Caco-2 (cell line): ENCODE measurements at regions not wholly inside any gene's neighbourhood (a gene's known extent, or its start where the extent isn't known, plus 50 kb on each side); places are given as distances from the start of the nearest gene placed in this dataset.
A peak's percentile ranks its signal among the peaks of the same experiment; 100 is the strongest.

Experiments used
- BruUV-seq: library from RNA; stranded (reverse); fragments of 400-500 nt; replicated peaks from 2 replicates; lab custom pipeline; 2021; lab: Mats Ljungman, UMichigan
- CTCF ChIA-PET: fragments of 300-600 bp; sonication (Branson Sonifier 250); formaldehyde crosslinking; loops from one replicate; lab custom pipeline; 2022; ENCODE audit warnings: antibody characterized with exemption; lab: Charles Lee
- POLR2A ChIA-PET: fragments of 300-600 bp; sonication (Branson Sonifier 250); formaldehyde crosslinking; loops from one replicate; lab custom pipeline; 2022; ENCODE audit warnings: antibody characterized with exemption; lab: Charles Lee
- DNase-seq, 2 experiments: peaks; one replicate each; pipeline versions ENCODE4 v3.0.0 to v3.0.0-alpha.2; 2020 to 2022
- H3K27me3 ChIP-seq: replicated peaks from 2 replicates; pipeline ENCODE4 v1.6.0; 2011; ENCODE audit warnings: low read length; ENCODE audit not compliant: control insufficient read depth, insufficient read depth
- H3K36me3 ChIP-seq: 2 replicates; pipeline ENCODE4 v1.5.1; 2011; ENCODE audit warnings: low read length; ENCODE audit not compliant: control insufficient read depth, insufficient read depth
- H3K4me1 ChIP-seq: fragments of 250-450 bp; sonication (Bioruptor Pico); 2 replicates; pipeline ENCODE4 v1.5.1; 2020; ENCODE audit warnings: mild to moderate bottlenecking
- H3K4me3 ChIP-seq: 2 replicates; pipeline ENCODE4 v1.5.1; 2011; ENCODE audit warnings: low read depth, mild to moderate bottlenecking, control low read depth, low read length
- H3K9me3 ChIP-seq: fragments of 250-450 bp; sonication (Bioruptor Pico); 2 replicates; pipeline ENCODE4 v1.5.1; 2020; ENCODE audit warnings: mild to moderate bottlenecking, moderate library complexity
- H3K27ac Mint-ChIP-seq: one replicate; pipeline ENCODE4 v1.8.0; 2022; ENCODE audit warnings: mixed read lengths; ENCODE audit not compliant: unreplicated experiment
- H3K27me3 Mint-ChIP-seq: one replicate; pipeline ENCODE4 v1.8.0; 2022; ENCODE audit warnings: mixed read lengths; ENCODE audit not compliant: insufficient read depth, unreplicated experiment
- H3K36me3 Mint-ChIP-seq: one replicate; pipeline ENCODE4 v1.8.0; 2022; ENCODE audit warnings: mild to moderate bottlenecking, mixed read lengths; ENCODE audit not compliant: insufficient read depth, unreplicated experiment
- H3K4me1 Mint-ChIP-seq: one replicate; pipeline ENCODE4 v1.8.0; 2022; ENCODE audit warnings: low read depth, mixed read lengths; ENCODE audit not compliant: unreplicated experiment
- H3K4me3 Mint-ChIP-seq: one replicate; pipeline ENCODE4 v1.8.0; 2022; ENCODE audit warnings: mild to moderate bottlenecking, moderate library complexity, mixed read lengths; ENCODE audit not compliant: unreplicated experiment
- H3K9me3 Mint-ChIP-seq: one replicate; pipeline ENCODE4 v1.8.0; 2022; ENCODE audit warnings: mixed read lengths; ENCODE audit not compliant: unreplicated experiment
- CTCF ChIP-seq, 2 experiments: fragments of 200-600 bp in 1 of 2; IDR thresholded peaks; 1 replicate in 1 of 2; 2 replicates in 1 of 2; pipeline versions ENCODE4 v1.5.1 to v1.8.0; 2011 to 2022; ENCODE audit warnings: antibody characterized with exemption in 1 of 2, control low read depth in 1 of 2, inconsistent platforms in 1 of 2, low read depth in 1 of 2, low read length in 1 of 2, mild to moderate bottlenecking in 1 of 2, moderate library complexity in 1 of 2; ENCODE audit not compliant: insufficient read depth in 1 of 2, severe bottlenecking in 1 of 2, unreplicated experiment in 1 of 2
- intact Hi-C: fragments of 100-400 bp; cut with micrococcal nuclease; formaldehyde crosslinking; loops from one replicate; pipeline ENCODE4 v1.10.0; 2022; ENCODE audit not compliant: unreplicated experiment

DNA sequence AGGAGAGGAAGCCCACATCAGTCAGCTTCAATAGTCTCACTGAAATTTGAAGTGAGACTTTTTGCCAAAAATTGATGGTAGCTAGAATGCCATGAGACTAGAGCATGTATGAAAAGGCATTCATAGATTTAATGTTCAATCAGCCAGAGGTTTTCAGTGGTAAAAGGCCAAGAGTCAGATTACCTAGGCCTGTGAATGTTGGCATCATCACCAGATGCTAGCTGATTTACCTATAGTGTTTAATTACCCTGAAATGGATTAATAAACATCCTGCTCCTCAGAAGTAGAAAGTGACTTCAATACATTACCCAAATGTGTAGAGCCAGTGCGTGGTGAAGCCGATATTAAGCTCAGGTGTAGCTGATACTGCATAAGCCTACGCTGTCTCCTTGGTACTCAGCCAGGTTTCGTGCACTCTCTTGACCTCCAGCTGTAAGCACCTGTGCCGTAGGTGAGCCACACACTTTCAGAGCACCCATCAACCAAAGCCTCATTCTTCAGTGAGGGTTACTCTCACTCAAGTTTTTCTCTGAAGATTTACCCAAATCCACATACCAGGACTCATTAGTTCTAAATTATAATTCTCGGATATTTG is 1140.3 kb upstream of the SLC10A2 start:
- no peak for TF ChIP-seq CTCF (IDR thresholded peaks at IDR 0.05; ENCODE audit: insufficient read depth in 1 of 2, low read depth in 1 of 2, low read length in 1 of 2, severe bottlenecking in 1 of 2, unreplicated experiment in 1 of 2)
- no peak overlapping the region for H3K4me3 Mint-ChIP-seq
- no peaks in the 10 kb centered on the region for H3K36me3 Mint-ChIP-seq
- CTCF ChIA-PET: no interaction called here
- POLR2A ChIA-PET: no interaction called here
- no TSS peak for BruUV-seq
- H3K9me3 ChIP-seq: no peaks in the 10 kb centered on the region
- H3K4me1 ChIP-seq: no peaks in the 10 kb centered on the region
- H3K27me3 Mint-ChIP-seq: no peaks in the 10 kb centered on the region
- no peak for DNase-seq
- no peaks in the 10 kb centered on the region for H3K27me3 ChIP-seq
- peaks cover 22% of the 10 kb centered on the region for H3K9me3 Mint-ChIP-seq
- no peak overlapping the region for H3K27ac Mint-ChIP-seq
- intact Hi-C loops: no loop called here
- no peaks in the 10 kb centered on the region for H3K4me1 Mint-ChIP-seq
- H3K36me3 ChIP-seq: no peaks in the 10 kb centered on the region
- H3K4me3 ChIP-seq: no peak overlapping the region

- POLR2A ChIA-PET: no interaction called here
Observed at GRCh38 chr13:104204177-104204576, 1138.0 kb upstream of the SLC10A2 start.

DNA sequence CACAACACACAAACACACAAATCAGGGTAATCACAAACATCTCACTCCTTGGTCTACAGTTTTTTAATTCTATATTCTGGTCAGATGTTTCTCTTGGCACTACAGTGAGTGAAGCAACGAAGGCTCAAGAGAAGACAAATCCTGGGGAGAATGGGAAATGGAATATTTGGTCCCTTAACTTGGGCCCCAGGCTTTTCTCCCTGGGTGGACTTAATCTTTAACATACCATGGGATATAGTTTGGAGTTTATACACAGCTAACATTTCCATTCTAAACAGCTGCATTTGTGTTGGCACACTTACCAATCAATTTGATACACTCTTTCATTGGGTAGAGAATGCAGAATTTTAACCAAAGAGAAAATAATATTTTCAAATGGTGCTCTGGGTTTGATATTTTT is 1132.6 kb upstream of the SLC10A2 start:
- peaks cover 5% of the 10 kb centered on the region for H3K27me3 Mint-ChIP-seq
- no peak for TF ChIP-seq CTCF (IDR thresholded peaks at IDR 0.05; ENCODE audit: insufficient read depth in 1 of 2, low read depth in 1 of 2, low read length in 1 of 2, severe bottlenecking in 1 of 2, unreplicated experiment in 1 of 2)
- H3K4me1 Mint-ChIP-seq: no peaks in the 10 kb centered on the region
- H3K4me3 Mint-ChIP-seq: no peak overlapping the region
- no peaks in the 10 kb centered on the region for H3K36me3 Mint-ChIP-seq
- H3K27me3 ChIP-seq: no peaks in the 10 kb centered on the region
- intact Hi-C loops: no loop called here
- no TSS peak for BruUV-seq
- CTCF ChIA-PET: no interaction called here
- H3K9me3 Mint-ChIP-seq: peaks cover 2% of the 10 kb centered on the region
- POLR2A ChIA-PET: no interaction called here
- no peak overlapping the region for H3K27ac Mint-ChIP-seq
- H3K9me3 ChIP-seq: 0 out of 2 replicates have a peak, but pooled peaks cover 2% of the 10 kb centered on the region
- DNase-seq: no peak
- H3K4me3 ChIP-seq: no peak overlapping the region
- H3K36me3 ChIP-seq: no peaks in the 10 kb centered on the region
- H3K4me1 ChIP-seq: no peaks in the 10 kb centered on the region

More at GRCh38 chr13:104204177-104204576, 1138.0 kb upstream of the SLC10A2 start:
- DNase-seq: peak in 1 of 2 experiments; percentile 7
- Mint-ChIP-seq H3K4me3 (no peak overlapping the region), H3K9me3 (peaks cover 22% of the 10 kb centered on the region), H3K4me1 (no peaks in the 10 kb centered on the region), H3K27ac (no peak overlapping the region), H3K36me3 (no peaks in the 10 kb centered on the region), H3K27me3 (no peaks in the 10 kb centered on the region)
- H3K4me3 ChIP-seq: no peak overlapping the region
- intact Hi-C loops: no loop called here
- no peaks in the 10 kb centered on the region for H3K9me3 ChIP-seq
- H3K27me3 ChIP-seq: no peaks in the 10 kb centered on the region
- no peaks in the 10 kb centered on the region for H3K36me3 ChIP-seq
- BruUV-seq: no TSS peak
- no peaks in the 10 kb centered on the region for H3K4me1 ChIP-seq
- CTCF ChIA-PET: no interaction called here
- peak in 1 of 2 experiments; percentile 12 for TF ChIP-seq CTCF (IDR thresholded peaks at IDR 0.05; ENCODE audit: insufficient read depth in 1 of 2, low read depth in 1 of 2, low read length in 1 of 2, severe bottlenecking in 1 of 2, unreplicated experiment in 1 of 2)
